ENCODE measurements at regions not wholly inside any gene's neighbourhood (a gene's known extent, or its start where the extent isn't known, plus 50 kb on each side); places are given as distances from the start of the nearest gene placed in this dataset.

DNA sequence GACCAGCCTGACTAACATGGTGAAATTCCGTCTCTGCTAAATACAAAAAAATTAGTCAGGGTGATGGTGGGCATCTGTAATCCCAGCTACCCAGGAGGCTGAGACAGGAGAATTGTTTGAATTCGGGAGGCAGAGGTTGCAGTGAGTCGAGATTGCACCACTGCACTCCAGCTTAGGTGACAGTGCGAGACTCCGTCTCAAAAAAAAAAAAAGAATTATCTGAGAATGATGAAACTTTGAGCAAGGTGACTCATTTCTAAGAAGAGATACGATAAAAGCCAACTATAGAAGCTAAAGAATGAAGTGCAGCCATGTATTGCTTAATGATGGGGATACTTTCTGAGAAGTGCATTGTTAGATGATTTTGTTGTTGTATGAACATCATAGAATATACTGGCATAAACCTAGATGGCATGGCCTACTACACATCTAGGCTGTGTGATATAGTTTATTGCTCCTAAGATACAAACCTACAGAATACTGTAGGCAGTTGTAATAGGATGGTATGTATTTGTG lies 64.7 kb downstream of the SNRPE start:
- Histone ChIP-seq H3K27me3 (no peaks in the 10 kb centered on the region), H3K4me3 (no peak overlapping the region), H3K27ac (no peak overlapping the region), H3K9me3 (no peaks in the 10 kb centered on the region), H3K36me3 (no peaks in the 10 kb centered on the region), H3K4me1 (peaks cover 4% of the 10 kb centered on the region)
- WGBS = 93% methylated on average over 6 of the region's 6 CpGs
- DNase-seq (ENCODE audit: low spot score in 2 of 2) = no peak
- no peak for TF ChIP-seq POLR2A (IDR thresholded peaks at IDR 0.05)
- no peak for TF ChIP-seq EP300 (IDR thresholded peaks at IDR 0.05)
- TF ChIP-seq, protein P1, sequence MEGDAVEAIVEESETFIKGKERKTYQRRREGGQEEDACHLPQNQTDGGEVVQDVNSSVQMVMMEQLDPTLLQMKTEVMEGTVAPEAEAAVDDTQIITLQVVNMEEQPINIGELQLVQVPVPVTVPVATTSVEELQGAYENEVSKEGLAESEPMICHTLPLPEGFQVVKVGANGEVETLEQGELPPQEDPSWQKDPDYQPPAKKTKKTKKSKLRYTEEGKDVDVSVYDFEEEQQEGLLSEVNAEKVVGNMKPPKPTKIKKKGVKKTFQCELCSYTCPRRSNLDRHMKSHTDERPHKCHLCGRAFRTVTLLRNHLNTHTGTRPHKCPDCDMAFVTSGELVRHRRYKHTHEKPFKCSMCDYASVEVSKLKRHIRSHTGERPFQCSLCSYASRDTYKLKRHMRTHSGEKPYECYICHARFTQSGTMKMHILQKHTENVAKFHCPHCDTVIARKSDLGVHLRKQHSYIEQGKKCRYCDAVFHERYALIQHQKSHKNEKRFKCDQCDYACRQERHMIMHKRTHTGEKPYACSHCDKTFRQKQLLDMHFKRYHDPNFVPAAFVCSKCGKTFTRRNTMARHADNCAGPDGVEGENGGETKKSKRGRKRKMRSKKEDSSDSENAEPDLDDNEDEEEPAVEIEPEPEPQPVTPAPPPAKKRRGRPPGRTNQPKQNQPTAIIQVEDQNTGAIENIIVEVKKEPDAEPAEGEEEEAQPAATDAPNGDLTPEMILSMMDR (IDR thresholded peaks at IDR 0.05) = no peak
- TF ChIP-seq POLR2AphosphoS5 (IDR thresholded peaks at IDR 0.05) = no peak

DNA sequence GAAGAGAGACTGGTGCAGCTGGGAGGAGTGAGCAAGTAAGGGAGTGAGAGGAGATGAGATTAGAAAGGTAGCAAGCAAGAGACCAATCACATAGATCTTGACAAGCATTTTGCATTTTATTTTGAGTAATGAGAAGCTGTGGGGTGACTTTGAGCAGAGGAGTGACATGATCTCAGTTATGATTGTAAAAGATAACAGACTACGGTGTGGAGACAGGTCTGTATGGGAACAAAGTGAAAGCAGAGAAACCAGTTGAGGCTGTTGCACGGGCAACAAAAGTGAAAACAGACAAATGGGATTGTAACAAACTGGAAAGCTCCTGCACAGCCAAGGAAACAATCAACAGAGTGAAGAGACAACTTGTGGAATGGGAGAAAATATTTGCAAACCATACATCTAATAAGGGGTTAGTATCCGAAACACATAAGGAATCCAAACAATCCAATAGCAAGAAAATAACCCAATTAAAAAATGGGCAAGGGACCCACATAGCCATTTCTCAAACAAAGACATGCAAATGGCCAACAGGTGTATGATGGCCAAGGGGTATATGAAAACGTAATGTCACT lies 68.4 kb downstream of the SNRPE start:
- Histone ChIP-seq H3K27me3 (no peaks in the 10 kb centered on the region), H3K36me3 (no peaks in the 10 kb centered on the region), H3K27ac (no peak overlapping the region), H3K4me1 (peaks cover 14% of the 10 kb centered on the region), H3K9me3 (no peaks in the 10 kb centered on the region), H3K4me3 (no peak overlapping the region)
- TF ChIP-seq EP300 (IDR thresholded peaks at IDR 0.05) (no peak), POLR2AphosphoS5 (IDR thresholded peaks at IDR 0.05) (no peak), POLR2A (IDR thresholded peaks at IDR 0.05) (no peak)
- TF ChIP-seq, protein P1 (IDR thresholded peaks at IDR 0.05) = no peak
- WGBS = 45% methylated on average over 4 of the region's 4 CpGs
- no peak for DNase-seq (ENCODE audit: low spot score in 2 of 2)

DNA sequence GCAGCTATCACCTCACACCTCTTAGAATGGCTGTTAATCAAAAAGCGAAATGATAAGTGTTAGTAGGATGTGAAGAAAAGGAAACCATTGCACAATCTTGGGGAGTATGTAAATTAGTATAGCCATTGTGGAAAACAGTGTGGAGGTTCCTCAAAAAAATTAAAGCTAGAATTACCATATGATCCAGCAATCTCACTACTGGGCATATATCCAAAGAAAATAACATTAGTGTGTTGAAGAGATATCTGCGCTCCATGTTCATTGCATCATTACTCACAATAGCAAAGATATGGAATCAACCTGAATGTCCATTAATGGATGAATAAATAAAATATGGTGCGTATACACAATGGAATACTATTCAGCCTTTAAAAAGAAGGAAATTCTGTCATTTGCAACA lies 68.9 kb downstream of the SNRPE start:
- WGBS = 87% methylated on average over 3 of the region's 3 CpGs

DNA sequence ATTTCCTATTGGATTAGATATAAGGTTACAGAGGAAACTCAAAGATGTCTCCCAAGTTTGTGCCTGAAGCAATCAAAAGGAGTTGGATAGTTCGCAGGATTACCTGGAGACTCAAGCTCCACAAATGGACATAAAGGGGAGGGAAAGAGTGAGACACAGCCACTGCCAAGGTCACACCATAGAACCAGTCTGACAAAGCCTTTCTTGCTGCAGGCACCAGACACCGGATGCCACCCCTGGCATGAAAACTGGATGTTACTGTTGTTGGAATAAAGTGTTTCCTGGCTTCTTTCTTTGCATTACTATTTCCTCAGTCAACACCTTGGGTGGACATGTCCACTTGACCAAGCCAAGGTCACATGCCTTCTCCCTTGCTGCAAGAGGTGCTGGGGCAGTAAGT lies 70.6 kb downstream of the SNRPE start:
- TF ChIP-seq POLR2AphosphoS5 (IDR thresholded peaks at IDR 0.05) (no peak), POLR2A (IDR thresholded peaks at IDR 0.05) (no peak), EP300 (IDR thresholded peaks at IDR 0.05) (no peak)
- TF ChIP-seq, protein P1 (IDR thresholded peaks at IDR 0.05) = no peak
- DNase-seq (ENCODE audit: low spot score in 2 of 2) = no peak
- Histone ChIP-seq H3K27ac (no peak overlapping the region), H3K4me3 (no peak overlapping the region), H3K36me3 (no peaks in the 10 kb centered on the region), H3K27me3 (no peaks in the 10 kb centered on the region), H3K4me1 (peaks cover 14% of the 10 kb centered on the region), H3K9me3 (no peaks in the 10 kb centered on the region)
- WGBS = 50% methylated on average over 2 of the region's 2 CpGs

More for the DNA sequence above, 68.9 kb downstream of the SNRPE start:
- DNase-seq (ENCODE audit: low spot score in 2 of 2) = no peak
- H3K9me3 ChIP-seq = no peaks in the 10 kb centered on the region
- H3K4me3 ChIP-seq = no peak overlapping the region
- TF ChIP-seq POLR2AphosphoS5 (IDR thresholded peaks at IDR 0.05) = no peak
- no peak for TF ChIP-seq EP300 (IDR thresholded peaks at IDR 0.05)
- no peak for TF ChIP-seq POLR2A (IDR thresholded peaks at IDR 0.05)
- TF ChIP-seq, protein P1 (IDR thresholded peaks at IDR 0.05) = no peak
- peaks cover 14% of the 10 kb centered on the region for H3K4me1 ChIP-seq
- H3K36me3 ChIP-seq = no peaks in the 10 kb centered on the region
- H3K27me3 ChIP-seq = no peaks in the 10 kb centered on the region
- no peak overlapping the region for H3K27ac ChIP-seq

DNA sequence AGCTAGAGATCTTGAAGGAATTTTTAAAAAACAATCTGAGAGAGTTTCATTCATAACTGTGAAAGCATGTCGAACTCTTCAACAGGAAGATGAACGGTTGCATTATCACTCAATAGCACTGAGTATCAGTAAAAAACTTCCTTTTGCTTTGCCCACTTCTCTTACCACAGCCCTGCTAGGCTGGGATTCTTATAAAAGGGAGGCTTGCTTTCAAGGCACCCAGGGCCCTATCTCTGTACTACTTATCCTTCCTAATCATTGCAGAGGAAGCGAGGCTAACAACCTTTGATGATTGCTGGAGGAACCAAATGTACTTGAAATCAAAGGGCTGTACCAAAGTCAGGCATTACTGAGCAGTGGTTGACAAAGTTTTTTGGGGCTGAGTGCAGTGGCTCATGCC lies 71.2 kb downstream of the SNRPE start:
- 64% methylated on average over 3 of the region's 3 CpGs for WGBS
- Histone ChIP-seq H3K27ac (no peak overlapping the region), H3K36me3 (no peaks in the 10 kb centered on the region), H3K4me3 (no peak overlapping the region), H3K27me3 (no peaks in the 10 kb centered on the region), H3K4me1 (peaks cover 14% of the 10 kb centered on the region), H3K9me3 (no peaks in the 10 kb centered on the region)
- DNase-seq (ENCODE audit: low spot score in 2 of 2) = no peak
- no peak for TF ChIP-seq POLR2AphosphoS5 (IDR thresholded peaks at IDR 0.05)
- no peak for TF ChIP-seq EP300 (IDR thresholded peaks at IDR 0.05)
- TF ChIP-seq, protein P1 (IDR thresholded peaks at IDR 0.05) = no peak
- no peak for TF ChIP-seq POLR2A (IDR thresholded peaks at IDR 0.05)
